ENCODE measurements at regions not wholly inside any gene's neighbourhood (a gene's known extent, or its start where the extent isn't known, plus 50 kb on each side); places are given as distances from the start of the nearest gene placed in this dataset.

DNA sequence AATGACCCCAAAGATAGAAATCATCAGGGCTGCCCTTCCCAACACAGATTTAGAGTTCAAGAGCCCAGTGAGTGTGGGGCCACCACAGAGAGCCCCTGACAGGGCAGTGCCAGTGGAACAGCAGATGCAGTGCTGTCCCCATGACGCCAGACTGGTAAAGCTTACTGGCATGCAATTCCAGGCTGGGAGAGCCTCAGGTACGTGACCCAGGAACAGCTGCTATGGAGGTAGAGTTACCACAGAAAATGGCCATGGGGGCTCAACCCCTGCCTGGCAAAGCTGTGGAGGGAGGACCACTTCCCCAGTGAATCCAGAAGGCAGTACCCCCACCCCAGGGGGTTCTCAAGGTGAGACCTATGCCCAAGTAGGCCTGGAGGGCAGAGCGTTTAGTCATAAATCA lies 228.5 kb downstream of the POLR1F start:
- TF ChIP-seq, protein P1, sequence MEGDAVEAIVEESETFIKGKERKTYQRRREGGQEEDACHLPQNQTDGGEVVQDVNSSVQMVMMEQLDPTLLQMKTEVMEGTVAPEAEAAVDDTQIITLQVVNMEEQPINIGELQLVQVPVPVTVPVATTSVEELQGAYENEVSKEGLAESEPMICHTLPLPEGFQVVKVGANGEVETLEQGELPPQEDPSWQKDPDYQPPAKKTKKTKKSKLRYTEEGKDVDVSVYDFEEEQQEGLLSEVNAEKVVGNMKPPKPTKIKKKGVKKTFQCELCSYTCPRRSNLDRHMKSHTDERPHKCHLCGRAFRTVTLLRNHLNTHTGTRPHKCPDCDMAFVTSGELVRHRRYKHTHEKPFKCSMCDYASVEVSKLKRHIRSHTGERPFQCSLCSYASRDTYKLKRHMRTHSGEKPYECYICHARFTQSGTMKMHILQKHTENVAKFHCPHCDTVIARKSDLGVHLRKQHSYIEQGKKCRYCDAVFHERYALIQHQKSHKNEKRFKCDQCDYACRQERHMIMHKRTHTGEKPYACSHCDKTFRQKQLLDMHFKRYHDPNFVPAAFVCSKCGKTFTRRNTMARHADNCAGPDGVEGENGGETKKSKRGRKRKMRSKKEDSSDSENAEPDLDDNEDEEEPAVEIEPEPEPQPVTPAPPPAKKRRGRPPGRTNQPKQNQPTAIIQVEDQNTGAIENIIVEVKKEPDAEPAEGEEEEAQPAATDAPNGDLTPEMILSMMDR (conservative IDR thresholded peaks at IDR 0.05; ENCODE audit: low read depth, low read length): no peak
- TF ChIP-seq RAD21 (IDR thresholded peaks at IDR 0.05; ENCODE audit: low read length): no peak
- TF ChIP-seq, protein P2, sequence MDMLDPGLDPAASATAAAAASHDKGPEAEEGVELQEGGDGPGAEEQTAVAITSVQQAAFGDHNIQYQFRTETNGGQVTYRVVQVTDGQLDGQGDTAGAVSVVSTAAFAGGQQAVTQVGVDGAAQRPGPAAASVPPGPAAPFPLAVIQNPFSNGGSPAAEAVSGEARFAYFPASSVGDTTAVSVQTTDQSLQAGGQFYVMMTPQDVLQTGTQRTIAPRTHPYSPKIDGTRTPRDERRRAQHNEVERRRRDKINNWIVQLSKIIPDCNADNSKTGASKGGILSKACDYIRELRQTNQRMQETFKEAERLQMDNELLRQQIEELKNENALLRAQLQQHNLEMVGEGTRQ (IDR thresholded peaks at IDR 0.05; ENCODE audit: low read depth, low read length): no peak
- TF ChIP-seq POLR2A (IDR thresholded peaks at IDR 0.05; ENCODE audit: low read depth, low read length): no peak
- TF ChIP-seq MXI1 (IDR thresholded peaks at IDR 0.05; ENCODE audit: borderline replicate concordance, low read depth, low read length): no peak
- no peak for TF ChIP-seq BHLHE40 (IDR thresholded peaks at IDR 0.05; ENCODE audit: low read depth, low read length)
- no peak for TF ChIP-seq CHD1 (IDR thresholded peaks at IDR 0.05; ENCODE audit: low read depth, low read length)
- TF ChIP-seq SMC3 (IDR thresholded peaks at IDR 0.05; ENCODE audit: low read depth, low read length): no peak
- no peak for TF ChIP-seq MAZ (IDR thresholded peaks at IDR 0.05; ENCODE audit: borderline replicate concordance, low read depth, low read length)
- TF ChIP-seq FOS (IDR thresholded peaks at IDR 0.05; ENCODE audit: low read depth, low read length): no peak
- TF ChIP-seq, protein P3, sequence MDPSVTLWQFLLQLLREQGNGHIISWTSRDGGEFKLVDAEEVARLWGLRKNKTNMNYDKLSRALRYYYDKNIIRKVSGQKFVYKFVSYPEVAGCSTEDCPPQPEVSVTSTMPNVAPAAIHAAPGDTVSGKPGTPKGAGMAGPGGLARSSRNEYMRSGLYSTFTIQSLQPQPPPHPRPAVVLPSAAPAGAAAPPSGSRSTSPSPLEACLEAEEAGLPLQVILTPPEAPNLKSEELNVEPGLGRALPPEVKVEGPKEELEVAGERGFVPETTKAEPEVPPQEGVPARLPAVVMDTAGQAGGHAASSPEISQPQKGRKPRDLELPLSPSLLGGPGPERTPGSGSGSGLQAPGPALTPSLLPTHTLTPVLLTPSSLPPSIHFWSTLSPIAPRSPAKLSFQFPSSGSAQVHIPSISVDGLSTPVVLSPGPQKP (IDR thresholded peaks at IDR 0.05; ENCODE audit: borderline replicate concordance, low read depth, low read length): no peak
- no peak for TF ChIP-seq RCOR1 (IDR thresholded peaks at IDR 0.05; ENCODE audit: insufficient replicate concordance, low read length)
